ENCODE measurements at regions not wholly inside any gene's neighbourhood (a gene's known extent, or its start where the extent isn't known, plus 50 kb on each side); places are given as distances from the start of the nearest gene placed in this dataset.
A peak's percentile ranks its signal among the peaks of the same experiment; 100 is the strongest.
"Not testable (repeated sequence)": the region's sequence is repeated elsewhere in the genome, so short reads cannot be mapped to it uniquely, and the experiment has no call there.

DNA sequence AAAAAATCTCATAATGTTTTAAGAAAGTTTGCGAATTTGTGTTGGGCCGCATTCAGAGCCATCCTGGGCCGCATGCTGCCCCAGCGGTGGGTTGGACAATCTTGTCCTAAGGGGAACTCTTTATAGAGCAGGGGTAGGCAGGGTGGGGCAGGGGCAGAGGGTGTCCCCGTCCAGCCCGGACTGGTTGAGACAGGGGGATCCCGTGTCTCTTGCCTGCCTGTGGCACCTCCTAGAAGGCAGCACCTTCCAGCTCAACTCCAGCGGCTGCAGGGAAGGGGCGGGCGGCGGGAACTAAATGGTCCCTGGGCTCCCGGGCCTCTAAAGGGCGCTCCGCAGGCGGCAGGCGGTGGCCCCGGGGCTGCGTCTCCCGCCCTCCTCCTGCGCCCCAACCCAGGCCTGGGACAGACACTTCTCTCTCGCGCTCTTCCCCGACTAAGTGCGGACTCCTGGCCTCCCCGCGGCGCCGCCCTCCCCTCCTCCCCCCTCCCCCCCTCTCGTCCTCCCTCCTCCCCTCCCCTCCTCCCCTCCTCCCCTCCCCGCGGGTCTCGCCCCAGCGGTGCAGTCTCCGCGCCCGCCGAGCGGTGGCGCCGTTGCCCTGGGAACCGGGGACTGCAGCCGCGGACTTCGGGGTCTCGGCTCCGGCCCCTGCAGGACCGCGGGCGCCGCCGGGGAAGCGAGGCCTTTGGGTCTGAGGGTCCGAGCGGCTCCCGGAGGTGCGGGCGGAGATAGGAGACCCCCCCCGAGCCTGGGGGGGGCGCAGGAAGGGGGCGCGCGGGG lies 132.6 kb downstream of the MRPL36 start:
- peak in 1 of 5 donors; percentile 33 for DNase-seq

DNA sequence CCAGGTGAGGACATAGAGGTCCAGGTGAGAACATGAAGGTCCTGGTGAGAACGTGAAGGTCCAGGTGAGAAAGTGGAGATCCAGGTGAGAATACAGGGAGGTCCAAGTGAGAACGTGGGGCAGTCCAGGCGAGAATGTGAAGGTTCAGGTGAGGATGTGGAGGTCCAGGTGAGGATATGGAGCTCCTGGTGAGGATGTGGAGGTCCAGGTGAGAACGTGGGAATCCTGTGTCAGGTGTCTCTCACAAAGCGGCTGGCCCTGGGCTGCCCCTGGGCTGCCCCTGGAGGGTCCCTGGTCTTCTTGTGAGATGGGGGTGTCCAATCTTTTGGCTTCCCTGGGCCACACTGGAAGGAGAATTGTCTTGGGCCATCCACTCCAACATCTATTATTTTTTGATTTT lies 133.4 kb downstream of the MRPL36 start:
- no peak for DNase-seq

DNA sequence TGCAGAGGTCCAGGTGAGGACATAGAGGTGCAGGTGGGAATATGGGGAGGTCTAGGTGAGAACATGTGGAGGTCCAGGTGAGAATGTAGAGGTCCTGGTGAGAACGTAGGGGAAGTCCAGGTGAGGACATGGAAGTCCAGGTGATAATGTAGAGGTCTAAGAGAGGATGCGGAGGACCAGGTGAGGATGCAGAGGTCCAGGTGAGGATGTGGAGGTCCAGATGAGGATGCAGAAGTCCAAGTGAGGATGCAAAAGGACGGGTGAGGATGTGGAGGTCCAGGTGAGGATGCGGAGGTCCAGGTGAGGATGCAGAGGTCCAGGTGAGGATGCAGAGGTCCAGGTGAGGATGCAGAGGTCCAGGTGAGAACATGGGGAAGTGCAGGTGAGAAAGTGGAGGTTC lies 133.8 kb downstream of the MRPL36 start:
- no peak for DNase-seq

DNA sequence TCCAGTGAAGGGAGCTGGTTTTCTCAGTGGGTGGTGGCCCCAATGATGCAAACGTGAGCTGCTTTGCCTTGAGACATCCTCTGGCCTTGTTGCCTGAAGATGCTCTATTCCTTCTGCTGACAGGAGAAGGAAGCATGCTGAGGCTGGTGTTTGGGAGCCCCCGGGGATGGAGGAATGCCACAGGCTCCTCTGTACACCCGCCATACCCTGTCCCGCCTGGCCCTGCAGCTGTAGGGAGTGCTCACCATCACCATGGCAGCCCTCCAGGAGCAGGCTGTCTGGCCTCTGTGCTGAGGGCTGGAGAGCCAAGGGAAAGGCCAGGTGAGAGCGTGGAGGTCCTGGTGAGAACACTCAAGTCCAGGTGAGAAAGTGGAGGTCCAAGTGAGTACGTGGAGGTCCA lies 134.4 kb downstream of the MRPL36 start:
- no peak for DNase-seq

DNA sequence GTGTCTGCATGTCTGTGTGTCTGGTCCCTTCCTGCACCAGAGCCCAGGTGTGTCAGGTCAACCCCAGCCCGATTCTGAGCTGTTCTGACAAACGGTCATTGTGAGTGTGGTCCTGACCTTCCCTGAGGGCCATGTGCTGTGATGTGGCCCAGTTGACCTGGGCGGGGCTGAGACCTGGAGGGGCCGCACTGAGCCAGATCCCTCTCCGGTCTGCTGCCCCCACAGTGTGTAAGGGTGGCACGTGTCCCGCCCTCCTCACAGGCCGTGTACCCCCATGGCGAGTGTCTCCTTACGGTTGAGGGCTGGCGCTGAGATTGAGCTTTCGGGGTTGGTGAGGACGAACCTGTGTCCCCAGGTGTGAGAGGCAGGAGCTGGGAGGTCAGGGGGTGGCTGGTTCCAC lies 136.5 kb downstream of the MRPL36 start:
- DNase-seq: no peak

DNA sequence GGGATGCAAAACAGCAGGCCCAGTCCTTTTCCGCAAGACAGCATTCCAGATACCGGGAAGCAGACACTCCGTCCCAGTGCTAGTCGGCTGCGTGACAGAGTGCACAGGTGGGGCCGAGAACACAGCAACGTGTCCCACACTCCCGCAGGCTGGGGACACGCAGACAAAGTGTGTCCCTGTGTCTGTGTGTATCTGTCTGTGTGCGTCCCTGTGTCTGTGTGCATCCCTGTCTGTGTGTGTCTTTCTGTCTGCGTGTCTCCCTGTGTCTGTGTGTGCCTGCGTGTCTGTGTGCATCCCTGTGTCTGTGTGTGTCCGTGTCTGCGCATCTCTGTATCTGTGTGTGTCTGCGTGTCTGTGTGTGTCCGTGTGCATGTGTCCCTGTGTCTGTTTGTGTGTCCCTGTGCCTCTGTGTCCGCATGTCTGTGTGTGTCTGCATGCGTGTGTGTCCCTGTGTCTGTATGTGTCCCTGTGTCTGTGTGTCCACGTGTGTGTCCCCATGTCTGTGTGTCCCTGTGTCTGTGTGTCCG lies 137.0 kb downstream of the MRPL36 start:
- DNase-seq: no peak

DNA sequence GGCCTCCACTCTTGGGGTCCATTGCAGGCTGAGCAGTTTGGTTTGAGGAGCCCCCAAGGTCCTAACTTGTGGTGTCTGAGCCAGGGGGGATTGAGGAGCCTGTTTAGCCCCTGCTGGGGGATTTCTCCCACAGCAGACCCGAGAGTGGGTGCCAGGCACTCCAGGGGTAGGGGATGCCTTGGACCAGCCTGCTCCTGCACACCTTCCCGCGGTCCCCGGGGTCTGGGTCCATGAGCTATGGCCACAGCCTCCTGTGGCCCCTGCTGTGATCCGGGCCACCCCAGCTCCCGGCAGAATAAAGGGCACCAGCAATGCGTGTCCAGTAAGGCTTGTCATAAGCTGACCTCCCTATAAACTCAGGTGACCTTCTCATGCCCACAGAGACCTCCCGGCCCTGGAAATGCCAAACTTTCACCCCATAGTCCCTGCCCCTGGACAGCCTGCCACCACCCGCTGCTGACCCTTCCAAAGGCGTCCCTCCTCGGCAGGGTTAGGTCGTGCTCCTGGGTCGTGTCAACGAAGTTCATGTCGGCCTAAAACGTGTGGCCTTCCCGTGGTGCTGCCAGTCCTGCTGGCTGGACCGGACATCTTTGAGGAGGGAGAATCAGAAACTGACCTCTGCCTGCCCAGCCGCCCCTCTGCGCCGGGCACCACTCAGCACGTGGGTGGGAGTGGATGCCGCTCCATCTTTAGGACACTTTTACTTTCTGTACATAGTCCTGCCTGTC lies 137.6 kb downstream of the MRPL36 start:
- DNase-seq: no peak

DNA sequence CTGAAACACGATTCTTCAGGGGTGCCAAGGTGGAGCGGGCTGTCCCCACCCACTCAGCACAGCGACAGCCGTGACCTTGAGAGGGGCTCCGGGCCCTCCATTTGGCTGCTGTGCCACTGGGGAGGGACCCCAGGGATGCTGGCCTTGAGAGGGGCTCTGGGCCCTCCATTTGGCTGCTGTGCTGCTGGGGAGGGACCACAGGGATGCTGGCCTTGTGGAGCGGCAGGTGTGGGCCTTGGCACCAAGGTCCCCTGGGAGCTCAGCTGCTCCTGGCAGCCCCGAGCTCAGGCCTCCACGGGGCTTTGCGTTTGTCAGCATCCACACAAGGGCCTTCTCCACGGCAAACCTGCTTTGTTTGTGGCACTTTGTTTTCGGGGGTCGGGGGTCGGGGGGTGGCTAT lies 137.6 kb upstream of the LPCAT1 start:
- no peak for DNase-seq

DNA sequence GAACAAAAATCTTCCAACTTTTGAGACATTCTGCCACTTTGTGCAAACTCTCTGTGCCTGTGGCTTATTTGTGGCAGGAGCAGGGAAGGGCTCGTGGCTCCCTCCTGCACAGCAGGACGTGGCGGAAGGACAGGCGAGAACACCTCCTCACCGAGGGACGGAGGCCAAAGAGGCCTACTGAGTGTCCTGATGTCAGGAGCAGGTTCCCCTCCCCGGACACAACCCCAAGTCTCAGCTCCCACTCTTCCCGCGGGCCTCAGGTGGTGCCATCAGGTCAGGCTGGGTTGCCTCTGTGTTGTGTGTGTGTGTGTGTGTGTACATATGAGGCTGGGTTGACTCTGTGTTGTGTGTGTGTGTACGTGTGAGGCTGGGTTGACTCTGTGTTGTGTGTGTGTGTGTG lies 136.8 kb upstream of the LPCAT1 start:
- no peak for DNase-seq

DNA sequence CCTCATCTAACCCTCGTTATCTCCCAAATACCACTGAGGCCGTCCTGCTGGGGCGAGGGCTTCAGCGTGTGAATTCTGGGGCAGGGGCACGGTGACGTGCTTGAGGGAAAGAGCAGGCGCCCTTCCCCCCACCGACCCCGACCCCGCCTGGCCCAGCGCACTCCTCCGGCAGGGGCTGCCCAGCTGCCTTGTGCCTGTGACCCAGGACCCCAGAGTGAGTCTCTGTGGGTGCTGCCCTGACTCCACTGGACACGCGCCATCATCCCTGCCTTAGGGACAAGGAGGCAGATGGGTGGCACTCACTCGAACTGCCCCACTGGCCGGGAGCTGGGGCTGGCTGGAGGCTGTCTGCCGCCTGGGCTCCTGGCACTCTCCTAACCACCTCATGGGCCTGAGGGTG lies 136.2 kb upstream of the LPCAT1 start:
- no peak for DNase-seq

DNA sequence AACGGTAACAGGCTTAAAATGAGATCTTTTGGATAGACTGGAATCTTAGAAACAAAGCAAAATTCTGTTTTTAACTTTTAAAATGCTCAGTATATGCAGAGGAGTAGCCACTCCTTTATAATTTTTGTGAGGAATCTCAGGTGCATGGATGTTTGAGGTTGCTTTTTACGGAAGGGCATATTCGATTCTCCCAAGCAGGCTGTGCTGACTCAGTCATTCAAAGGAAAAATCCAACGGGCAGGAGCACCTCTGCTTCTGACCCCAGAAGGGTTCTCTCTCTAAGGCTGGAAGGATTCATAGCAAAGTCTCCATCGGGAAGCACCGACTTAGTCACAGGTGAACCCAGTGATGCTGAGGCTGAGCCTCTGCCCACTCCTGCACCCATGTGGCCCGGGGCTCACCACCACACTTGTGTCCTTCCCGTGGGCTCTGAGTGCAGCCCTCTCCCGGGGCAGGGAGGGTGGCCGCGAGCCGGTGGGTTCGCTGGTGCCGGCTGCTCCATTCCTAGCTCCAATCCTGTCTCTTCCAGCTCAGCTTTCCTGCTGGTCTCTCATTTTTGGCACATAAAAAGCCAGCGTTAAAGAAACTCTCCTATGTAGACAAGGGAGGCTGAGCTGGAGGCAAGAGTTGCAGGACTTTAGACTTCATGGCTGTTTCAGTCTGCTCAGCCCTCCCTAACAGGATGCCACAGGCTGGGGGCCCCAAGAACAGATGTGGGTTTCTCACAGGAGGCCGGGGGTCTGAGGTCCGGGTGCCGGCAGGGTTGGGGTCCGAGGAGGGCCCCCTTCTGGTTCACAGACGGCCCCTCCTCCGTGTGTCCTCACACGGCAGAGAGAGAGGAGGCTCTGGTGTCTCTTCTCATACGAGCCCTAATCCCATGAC lies 135.6 kb upstream of the LPCAT1 start:
- DNase-seq: no peak

DNA sequence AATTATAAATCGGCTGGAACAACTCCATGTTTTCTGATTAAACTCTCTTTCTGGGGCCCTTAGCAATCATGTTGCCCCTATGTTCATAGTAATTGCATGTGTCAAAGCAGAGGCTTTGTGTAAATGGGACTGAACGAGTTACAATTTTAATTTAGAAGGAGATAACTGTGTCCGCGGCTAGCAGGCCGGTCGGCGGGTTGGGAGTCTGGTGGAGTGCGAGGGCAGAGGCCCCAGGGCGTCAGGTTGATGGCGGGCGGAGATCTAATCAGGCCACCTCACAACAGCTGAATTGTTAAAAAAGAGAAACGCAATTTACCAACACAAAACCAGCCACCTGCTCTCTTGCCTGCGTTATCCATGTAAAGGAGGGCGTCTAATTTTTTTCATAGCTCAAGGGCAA lies 134.9 kb upstream of the LPCAT1 start:
- no peak for DNase-seq

DNA sequence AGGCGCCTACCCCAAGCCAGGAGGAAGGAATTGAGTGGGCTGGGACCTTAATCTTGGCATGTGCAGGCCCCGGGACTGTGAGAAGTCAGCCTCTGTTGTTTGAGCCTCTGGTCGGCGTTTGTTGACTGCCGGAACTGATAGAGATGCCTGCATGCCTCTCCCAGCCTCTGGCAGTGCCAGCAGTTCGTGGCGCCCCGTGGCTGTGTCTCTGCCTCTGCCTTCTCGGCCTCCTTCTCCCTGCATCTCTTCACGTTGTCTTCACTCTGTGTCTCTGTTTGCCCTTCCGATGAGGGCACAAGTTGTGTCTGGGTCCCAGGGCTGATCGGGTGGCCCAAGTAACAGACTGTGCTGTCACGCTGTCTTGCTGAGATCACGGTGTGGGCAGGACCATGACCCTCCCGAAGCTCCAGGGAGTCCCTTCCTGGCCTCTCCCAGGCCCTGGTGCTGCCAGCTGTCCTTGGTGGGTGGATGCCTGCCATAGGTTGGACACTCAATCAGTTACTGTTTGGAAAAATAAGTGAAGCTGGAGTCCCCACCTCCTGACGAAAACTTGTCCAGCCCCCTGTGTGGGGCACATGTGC lies 133.5 kb upstream of the LPCAT1 start:
- DNase-seq: no peak

DNA sequence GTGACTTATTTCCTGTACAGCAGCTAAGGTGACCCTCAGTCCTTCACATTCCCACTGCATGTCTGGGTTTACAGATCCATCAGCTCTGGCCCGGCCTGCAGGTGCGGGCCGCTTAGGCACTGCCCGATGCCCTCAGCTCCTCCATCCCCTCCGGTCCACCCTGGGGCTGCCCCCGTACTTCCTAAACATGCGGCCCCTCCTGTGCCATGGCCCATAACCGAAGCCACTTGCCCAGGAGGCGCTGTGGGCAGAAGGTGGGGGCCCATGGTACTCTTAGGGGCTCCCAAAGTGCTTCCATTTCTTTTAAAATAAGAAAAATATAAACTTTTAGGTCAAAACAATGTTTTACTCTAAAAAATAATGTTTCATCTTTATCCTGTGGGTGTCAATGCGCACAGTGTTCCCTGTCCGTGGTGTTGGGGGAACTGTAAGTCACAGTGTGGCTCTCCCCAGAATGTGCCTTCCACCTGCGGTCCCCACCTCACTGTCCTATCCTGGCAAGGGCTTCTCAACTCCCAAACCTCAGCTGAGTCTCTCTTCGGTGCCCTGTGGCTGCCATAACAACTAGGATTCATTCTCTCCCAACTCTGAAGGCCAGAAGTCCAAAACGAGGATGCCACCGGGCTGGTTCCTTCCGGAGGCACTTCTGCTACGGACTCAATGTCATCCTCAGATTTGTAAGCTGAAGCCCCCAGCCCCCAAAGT lies 132.7 kb upstream of the LPCAT1 start:
- no peak for DNase-seq

DNA sequence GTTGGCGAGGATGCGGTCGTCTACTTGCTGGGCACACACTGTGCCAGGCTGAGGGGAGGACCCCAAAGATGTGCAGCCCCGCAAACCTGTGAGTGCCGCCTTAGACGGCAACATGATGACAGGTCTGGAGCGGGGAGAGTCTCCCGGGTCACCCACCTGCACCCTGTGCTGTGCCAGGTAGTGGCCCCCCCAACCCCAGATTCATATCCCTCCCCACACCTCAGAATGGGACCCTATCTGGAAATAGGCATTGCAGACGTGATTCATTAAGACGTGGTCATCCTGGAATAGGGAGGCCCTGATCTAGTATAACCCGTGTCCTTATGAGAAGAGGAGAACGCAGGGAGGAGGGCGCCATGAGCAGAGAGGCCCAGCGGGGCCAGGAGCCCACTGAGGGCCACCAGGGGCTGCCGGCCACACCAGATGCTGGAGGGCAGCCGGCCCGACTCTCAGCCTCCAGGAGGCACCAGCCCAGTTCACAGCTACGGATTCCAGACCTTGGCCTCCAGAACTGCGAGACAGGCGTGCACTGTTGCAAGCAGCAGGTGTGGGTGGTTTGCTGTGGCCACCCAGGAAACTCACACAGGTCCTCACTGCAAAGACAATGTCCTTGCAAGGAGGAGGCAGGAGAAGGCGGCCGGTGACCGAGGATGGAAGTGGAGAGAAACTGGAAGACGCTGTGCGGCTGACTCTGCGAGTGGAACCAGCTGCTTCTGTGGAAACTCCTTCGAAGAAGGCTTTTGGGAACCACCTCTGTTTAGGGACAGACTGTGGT lies 131.9 kb upstream of the LPCAT1 start:
- no peak for DNase-seq

DNA sequence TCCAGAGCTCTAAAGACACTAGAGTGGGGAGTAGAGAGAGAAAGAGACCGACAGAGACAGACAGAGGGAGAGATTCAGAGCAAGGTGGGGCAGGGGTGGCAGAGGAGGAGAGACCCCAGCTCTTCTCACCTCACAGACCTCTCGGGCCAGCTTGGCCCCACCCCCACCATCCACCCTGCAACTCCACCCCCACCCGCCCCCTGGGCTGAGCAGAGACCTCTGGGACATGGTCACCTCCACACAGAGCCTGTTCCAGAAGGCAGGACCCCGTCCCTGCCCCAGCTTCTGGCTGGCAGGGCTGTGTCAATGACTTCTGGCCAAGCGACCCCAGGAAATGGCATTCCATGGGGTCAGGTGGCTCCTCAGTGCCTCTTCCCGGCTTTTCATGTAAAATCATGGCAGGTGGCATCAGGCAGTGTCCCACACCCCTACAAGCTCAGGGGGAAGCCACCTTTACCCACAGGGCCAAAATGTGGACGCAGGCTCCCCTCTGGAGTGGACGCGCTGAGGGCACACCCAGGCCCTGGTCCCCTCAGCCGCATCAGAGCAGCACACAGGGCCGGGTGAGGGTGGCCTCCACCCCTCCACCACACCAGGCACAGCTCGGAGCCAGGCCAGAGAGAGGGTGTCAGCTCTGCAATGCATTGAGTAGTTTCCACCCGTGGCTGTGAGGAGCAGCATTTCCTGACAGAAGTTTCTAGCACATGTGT lies 131.2 kb upstream of the LPCAT1 start:
- no peak for DNase-seq

DNA sequence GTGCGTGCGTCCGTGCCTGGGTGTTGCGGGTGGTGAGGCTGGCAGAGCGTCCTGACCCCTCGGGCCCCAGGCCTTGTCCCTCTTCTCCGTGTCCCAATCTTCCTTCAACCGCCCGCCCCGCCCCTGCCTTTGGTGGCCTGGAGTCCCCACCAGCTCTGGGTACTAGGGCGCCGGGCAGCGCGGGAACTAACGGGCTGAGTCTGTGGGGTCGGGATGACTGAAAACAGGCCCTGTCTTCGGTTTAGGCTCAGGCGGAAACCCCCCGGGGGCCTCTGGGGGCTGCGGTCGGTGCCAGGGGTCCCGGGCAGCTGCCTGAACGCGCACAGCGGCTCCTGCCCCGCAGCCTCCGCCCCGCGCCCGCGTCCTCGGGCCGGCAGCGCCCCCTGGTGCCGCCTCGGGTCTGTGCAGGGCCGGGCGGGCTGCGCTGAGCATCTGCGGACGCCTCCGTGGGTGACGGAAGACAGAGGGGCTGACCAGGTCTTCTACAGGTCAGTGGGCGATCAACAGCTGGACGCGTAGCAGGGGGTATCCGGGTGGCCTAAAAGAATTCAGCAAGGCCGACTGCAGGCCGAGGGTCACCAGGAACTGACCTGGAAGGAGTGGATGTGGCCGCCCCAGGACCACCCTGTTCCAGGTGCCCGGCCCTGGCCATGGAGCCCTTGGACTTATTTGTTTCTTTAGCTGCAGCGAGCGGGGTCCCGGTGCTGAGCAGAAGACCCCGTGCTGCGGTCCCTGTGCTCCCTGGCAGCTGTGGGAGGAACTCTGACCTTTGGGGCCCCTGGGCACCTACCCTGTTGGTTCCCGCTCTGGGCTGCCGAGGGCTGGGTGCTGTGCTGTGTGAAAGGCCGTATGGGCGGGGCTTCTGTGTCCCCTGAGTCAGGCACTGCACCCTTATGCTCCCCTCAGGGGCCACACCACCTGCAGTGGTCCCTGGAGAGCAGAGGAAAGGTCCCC lies 130.2 kb upstream of the LPCAT1 start:
- DNase-seq: not testable (repeated sequence)

DNA sequence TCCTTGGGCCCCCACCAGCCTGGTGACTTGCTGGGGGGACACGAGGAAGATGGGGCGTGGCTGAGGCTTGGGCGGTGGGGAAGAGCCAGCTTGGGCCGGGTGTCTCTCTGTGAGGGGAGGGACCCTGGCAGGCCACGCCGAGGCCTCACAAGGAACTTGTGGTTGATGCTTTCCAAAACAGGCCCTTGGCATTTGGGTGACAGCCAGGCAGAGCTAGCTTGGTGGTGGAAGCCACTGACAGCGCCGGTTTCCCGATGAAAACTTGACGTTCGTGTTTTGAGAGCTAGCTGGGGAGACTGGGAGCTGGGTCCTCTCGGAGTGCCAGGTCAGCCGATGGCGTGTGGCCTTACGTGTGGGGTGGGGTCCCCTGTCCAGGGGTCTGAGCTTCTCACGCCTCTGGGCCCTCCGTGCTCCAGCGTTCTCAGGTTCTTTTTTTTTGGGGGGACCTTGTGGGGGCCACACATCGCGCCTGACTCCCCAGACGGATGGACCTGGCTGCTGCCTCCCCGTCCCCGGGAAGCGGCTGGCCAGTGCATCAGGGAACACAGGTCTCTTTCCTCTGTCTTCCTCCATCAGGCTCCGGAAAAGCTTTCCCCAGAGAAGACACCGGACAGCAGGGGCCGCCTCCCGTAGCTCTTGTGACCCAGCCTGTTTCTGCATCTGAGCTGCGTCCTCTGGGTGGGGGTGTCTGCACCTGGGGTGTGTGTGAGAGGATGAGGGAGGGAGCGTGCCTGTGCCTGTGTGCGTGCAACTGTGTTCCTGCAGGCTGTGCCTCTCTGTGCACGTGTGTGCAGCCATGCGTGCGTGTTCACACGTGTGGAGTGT lies 129.3 kb upstream of the LPCAT1 start:
- DNase-seq: no peak
